ENCODE measurements at regions not wholly inside any gene's neighbourhood (a gene's known extent, or its start where the extent isn't known, plus 50 kb on each side); places are given as distances from the start of the nearest gene placed in this dataset.
"Not testable (repeated sequence)": the region's sequence is repeated elsewhere in the genome, so short reads cannot be mapped to it uniquely, and the experiment has no call there.

DNA sequence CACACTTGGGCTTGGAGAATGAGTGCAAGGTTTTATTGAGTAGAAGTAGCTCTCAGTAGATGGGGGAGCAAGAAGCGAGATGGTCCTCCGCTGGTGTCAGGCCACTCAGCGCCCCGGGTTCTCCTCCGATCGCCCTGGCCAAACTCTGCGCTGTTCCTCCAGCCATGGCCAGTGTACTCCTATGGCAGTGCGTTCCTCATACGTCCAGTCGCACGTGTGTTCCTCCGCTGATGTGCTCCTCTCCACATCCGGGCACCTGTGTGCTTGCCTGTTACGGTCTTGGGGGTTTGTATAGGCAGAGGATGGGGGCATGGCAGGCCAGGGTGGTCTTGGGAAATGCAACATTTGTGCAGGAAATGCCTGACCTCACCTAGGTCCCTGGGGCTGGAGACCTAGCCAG lies 1899.4 kb downstream of the PCDH9 start:
- no peak overlapping the region for H3K4me3 ChIP-seq (ENCODE audit: control insufficient read depth, low read depth, low read length)
- DNase-seq (ENCODE audit: low read depth) = no peak
- TF ChIP-seq, protein P1, sequence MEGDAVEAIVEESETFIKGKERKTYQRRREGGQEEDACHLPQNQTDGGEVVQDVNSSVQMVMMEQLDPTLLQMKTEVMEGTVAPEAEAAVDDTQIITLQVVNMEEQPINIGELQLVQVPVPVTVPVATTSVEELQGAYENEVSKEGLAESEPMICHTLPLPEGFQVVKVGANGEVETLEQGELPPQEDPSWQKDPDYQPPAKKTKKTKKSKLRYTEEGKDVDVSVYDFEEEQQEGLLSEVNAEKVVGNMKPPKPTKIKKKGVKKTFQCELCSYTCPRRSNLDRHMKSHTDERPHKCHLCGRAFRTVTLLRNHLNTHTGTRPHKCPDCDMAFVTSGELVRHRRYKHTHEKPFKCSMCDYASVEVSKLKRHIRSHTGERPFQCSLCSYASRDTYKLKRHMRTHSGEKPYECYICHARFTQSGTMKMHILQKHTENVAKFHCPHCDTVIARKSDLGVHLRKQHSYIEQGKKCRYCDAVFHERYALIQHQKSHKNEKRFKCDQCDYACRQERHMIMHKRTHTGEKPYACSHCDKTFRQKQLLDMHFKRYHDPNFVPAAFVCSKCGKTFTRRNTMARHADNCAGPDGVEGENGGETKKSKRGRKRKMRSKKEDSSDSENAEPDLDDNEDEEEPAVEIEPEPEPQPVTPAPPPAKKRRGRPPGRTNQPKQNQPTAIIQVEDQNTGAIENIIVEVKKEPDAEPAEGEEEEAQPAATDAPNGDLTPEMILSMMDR (conservative IDR thresholded peaks at IDR 0.05; ENCODE audit: control insufficient read depth, insufficient read depth, low read depth, low read length) = no peak

DNA sequence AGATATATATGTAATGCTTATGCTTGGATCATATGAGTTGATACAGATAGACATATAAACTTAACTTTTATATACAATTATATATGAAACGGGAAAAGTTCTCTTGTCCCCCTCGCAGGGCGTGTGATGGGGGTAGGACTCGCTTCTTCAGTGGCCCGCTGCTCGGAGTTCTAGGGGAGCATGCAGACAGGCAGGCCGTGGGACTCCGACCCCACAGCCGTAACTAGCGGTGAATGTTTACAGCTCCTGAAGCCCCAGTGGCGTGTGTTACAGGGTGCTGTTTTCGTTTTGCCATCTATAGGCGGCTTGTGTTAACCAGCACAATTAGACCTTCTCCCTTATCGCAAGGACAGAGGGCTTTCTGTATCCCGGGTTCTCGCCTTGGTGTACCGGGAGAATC lies 1899.8 kb downstream of the PCDH9 start:
- TF ChIP-seq, protein P1 (conservative IDR thresholded peaks at IDR 0.05; ENCODE audit: control insufficient read depth, insufficient read depth, low read depth, low read length) = no peak
- H3K4me3 ChIP-seq (ENCODE audit: control insufficient read depth, low read depth, low read length) = no peak overlapping the region
- no peak for DNase-seq (ENCODE audit: low read depth)

DNA sequence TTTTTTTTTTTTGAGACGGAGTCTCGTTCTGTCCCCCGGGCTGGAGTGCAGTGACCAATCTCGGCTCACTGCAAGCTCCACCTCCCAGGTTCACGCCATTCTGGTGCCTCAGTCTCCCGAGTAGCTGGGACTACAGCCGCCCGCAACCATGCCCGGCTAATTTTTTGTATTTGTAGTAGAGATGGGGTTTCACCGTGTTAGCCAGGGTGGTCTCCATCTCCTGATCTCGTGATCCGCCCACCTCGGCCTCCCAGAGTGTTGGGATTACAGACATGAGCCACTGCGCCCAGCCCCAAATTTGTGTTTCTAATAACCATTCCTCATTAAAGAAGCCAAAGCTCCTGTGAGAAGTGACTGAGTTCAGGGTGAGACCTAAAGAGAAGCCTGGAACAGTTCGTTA lies 1906.9 kb downstream of the PCDH9 start:
- not testable (repeated sequence) for H3K4me3 ChIP-seq (ENCODE audit: control insufficient read depth, low read depth, low read length); DNase-seq (ENCODE audit: low read depth)

DNA sequence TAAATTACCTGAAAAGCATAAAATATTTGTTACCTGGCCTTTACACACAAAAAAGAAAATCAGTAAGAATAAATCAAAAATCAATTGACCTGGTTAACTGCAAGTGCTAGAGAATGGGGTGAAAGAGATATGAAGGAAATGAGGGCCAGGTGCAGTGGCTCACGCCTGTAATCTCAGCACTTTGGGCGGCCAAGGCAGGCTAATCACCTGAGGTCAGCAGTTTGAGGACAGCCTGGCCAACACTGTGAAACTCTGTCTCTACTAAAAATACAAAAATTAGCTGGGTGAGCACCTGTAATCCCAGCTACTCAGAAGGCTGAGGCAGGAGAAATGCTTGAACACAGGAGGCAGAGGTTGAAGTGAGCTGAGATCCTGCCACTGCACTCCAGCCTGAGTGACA lies 1908.7 kb downstream of the PCDH9 start:
- not testable (repeated sequence) for H3K4me3 ChIP-seq (ENCODE audit: control insufficient read depth, low read depth, low read length); DNase-seq (ENCODE audit: low read depth)

DNA sequence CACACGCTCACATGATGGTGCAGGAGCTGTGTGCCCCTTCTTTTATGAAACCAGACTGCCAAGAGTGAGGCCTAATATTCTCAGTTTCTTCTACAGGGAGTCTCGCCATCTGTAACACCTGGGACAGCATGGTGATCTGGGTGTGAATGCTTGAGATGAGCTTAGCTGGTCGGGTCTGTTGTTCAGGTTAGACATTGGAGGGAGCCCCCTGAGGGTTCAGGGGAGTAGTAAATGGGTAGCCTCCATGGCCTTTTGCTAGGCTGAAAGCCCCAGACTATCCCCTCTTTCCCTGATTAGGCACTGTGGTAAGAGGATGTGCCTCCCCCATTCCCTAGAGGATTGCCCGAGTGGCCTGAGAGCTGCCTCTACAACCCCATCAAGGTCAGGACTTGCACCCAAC lies 1916.1 kb downstream of the PCDH9 start:
- no peak overlapping the region for H3K4me3 ChIP-seq (ENCODE audit: control insufficient read depth, low read depth, low read length)
- no peak for DNase-seq (ENCODE audit: low read depth)
- TF ChIP-seq, protein P1 (conservative IDR thresholded peaks at IDR 0.05; ENCODE audit: control insufficient read depth, insufficient read depth, low read depth, low read length) = no peak

DNA sequence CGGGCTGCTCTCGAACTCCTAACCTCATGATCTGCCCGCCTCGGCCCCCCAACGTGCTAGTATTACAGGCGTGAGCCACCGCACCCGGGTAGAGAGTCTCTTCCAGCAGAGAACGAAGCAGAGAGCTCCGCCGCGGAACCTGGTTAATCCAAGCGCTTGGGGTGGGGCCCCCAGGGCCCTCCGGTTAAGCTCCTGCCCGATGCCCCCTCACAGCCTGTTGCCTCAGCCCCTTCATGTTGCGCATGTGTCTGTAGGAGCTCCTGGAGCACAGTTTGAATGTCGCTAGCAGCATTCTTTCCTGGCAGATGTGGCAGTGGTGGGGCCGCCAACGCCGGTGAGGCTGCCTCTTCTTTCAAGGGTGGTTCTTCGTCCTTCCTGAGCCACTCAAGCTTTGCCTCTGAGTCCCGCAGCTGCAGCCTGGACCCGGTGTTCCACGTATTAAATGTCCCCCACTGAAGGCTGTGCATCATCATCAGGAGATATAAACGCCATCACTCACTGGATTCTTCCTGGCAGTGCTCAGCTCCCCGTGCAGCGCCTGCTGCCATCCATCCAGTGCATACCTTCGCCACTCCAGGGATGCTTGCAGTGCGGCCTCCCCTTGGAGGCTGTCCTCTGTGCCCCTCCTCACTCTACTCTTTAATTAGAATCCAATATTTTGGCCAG lies 1919.3 kb downstream of the PCDH9 start:
- DNase-seq (ENCODE audit: low read depth) = no peak
- no peak overlapping the region for H3K4me3 ChIP-seq (ENCODE audit: control insufficient read depth, low read depth, low read length)
- TF ChIP-seq, protein P1 (conservative IDR thresholded peaks at IDR 0.05; ENCODE audit: control insufficient read depth, insufficient read depth, low read depth, low read length) = no peak

DNA sequence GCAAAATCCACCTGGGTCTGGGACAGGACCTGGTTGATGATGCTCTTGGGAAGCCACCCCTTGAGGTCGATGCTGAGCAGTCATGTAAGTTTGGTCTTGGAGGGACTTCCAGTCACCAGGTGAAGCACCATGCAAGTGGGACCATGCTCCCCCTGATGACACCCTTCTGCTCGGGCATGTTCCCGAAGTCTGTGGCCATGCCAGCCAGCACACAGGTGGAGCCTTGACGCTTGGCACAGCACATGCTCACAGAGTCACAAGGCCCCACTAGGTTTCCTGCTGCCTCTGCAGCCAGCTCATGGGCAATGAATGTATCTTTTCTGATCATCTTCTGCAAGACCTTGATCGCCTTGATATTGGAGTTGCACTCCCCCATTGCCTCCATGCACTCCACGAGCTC lies 1920.2 kb downstream of the PCDH9 start:
- TF ChIP-seq, protein P1 (conservative IDR thresholded peaks at IDR 0.05; ENCODE audit: control insufficient read depth, insufficient read depth, low read depth, low read length) = no peak
- no peak for DNase-seq (ENCODE audit: low read depth)
- H3K4me3 ChIP-seq (ENCODE audit: control insufficient read depth, low read depth, low read length) = no peak overlapping the region

DNA sequence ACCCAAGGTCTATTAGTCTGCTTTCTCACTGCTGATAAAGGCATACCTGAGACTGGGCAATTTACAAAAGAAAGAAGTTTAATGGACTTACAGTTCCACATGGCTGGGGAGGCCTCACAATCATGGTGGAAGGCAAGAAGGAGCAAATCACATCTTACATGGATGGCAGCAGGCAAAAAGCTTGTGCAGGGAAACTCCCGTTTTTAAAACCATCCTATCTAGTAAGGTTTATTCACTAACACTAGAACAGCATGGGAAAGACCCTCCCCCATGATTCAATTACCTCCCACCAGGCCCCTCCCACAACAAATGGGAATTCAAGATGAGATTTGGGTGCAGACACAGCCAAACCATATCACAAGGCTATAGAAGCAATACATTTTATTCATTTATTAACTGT lies 1921.4 kb downstream of the PCDH9 start:
- H3K4me3 ChIP-seq (ENCODE audit: control insufficient read depth, low read depth, low read length); DNase-seq (ENCODE audit: low read depth): not testable (repeated sequence)

Data from fibroblast of mammary gland (primary cell).